Activated CD4-positive, alpha-beta T cell treated with anti-CD3 and anti-CD28 coated beads, Interleukin-10, Interleukin-2, amounts not matched to agents 100 ng/mL and 50 ng/mL, durations not matched to agents 16 hours and 8 hours (primary cell): ENCODE measurements at regions not wholly inside any gene's neighbourhood (a gene's known extent, or its start where the extent isn't known, plus 50 kb on each side); places are given as distances from the start of the nearest gene placed in this dataset.

ENCODE experiments used
- DNase-seq: peaks from one replicate; pipeline ENCODE4 v3.0.0-alpha.2; 2020

- DNase-seq = no peak
Measured at GRCh38 chr6:19279273-19279684, 557.9 kb upstream of the ID4 start.

- no peak for DNase-seq
Measured at GRCh38 chr6:19287928-19288327, 549.2 kb upstream of the ID4 start.

- DNase-seq = no peak
Measured at GRCh38 chr6:19289457-19289856, 547.7 kb upstream of the ID4 start.

GRCh38 chr6:19297880-19298279, 539.3 kb upstream of the ID4 start:
- no peak for DNase-seq

GRCh38 chr6:19298421-19298820, 538.7 kb upstream of the ID4 start:
- no peak for DNase-seq

DNA sequence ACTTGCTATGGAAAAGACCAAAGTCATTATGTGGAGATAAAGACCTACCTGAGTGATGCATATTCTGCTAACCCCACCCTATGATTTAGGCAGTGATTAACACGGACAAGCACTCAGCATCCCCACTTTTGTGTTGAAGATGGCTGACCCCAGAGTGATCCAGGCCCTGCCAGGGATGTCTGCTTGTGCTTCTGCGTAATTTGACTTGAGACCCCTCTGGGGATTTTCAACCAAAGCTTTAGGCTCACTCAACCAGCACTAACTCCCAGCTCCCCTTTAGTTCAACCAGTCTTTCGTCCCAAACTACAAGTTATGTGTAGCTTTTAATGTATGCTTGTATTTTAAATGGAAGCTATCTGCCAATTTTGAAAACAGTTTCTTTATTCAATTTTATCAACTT, 538.0 kb upstream of the ID4 start:
- no peak for DNase-seq

DNA sequence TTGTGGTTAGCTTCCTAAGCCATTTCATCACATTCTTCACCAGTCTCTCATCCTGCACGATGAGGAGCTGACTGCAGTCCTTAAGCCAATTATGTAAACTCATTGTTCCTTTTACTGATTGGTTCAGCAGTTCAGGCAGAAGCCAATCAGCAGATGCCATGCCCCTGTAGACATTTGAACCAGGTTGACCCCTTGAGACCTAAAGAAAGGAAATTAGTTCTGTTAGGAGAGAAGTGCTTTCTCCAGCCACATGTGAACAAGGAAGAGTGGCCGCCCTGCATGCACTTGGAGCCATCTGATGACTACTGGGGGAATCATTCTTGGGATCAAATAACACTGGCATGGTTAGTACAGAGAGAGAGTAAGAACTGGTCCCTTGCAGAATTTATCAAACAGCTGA, 535.2 kb upstream of the ID4 start:
- DNase-seq = no peak

DNA sequence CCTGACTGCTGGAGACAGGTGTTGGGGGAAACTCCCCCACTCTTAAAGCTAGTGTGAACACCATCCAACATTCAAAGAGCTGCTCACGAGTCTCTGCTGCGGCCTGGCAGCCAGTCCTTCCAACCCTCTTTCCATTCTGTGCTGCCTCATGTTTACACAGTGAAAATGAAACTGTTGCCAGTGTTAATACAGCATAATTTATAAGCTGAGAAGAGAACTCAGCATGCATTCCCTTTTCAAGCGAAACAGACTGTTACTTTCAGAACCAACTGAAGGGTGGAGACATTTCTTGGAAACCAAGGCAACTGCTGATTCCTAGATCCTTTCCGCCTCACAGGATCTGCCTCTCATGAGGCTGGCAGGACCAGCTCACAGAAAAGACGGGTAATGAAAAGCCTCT, 533.8 kb upstream of the ID4 start:
- no peak for DNase-seq

DNA sequence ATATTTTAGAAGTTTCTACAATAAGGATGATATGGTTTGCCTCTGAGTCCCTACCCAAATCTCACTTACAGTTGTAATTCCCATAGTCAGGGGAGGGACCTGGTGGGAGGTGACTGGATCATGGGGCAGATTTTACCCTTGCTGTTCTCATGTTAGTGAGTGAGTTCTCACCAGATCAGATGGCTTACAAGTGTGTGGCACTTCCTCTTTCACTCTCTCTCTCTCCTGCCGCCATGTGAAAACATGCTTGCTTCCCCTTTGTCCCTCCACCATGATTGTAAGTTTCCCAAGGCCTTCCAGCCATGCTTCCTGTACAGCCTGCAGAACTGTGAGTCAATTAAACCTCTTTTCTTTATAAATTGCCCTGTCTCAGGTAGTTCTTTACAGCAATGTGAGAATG, 527.5 kb upstream of the ID4 start:
- no peak for DNase-seq

DNA sequence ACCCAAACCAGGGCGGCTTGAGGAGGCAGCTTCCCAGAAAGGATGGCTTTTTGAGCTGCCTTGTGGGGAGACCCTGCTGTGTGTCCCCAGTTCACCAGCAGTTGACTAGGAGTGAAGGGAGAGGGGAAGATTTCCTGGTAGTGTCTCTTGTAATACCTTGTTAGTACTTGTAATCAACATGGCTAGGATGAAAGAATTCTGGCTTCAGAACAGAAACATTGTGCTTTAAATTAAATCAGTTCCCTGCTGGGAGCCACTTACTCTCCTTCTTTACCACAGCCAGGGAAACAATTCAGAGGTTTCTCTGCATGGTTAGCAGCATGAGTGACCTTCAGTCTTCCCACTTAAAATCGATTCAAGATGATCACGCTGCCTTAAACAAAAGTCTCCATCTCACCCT, 525.4 kb upstream of the ID4 start:
- DNase-seq = no peak

DNA sequence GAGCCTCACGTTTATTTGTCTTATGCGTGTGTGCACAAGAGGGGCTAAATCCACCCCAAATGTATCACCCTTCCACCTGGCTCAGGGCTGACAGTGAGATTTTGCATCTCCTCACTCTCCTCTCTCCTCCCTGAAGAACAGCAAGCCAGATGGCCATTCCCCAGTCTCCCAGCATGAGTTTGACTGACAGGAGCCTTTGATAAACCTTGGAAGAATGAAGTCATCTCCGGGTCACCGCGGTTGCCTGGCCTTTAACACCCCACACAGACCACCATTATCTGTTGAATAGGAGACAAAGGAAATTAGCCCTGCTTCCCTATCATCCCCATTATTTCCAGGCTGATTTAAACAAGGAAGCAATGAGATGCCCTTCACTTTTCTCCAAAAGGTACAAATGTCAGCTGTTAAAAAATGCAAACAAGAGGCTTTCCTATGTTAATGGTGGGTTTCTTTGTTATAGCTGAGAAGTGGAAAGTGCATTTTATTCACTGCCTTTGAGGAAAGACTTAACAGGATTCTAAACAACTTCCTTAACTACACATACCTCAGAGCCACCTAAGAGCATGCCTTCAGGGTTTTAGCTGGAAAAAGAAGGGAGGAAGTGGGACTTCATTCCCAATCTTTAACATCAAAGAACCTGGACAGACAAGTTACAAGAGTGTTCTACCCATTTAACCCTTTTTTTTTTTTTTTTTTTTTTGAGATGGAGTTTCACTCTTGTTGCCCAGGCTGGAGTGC, 524.8 kb upstream of the ID4 start:
- DNase-seq = no peak

DNA sequence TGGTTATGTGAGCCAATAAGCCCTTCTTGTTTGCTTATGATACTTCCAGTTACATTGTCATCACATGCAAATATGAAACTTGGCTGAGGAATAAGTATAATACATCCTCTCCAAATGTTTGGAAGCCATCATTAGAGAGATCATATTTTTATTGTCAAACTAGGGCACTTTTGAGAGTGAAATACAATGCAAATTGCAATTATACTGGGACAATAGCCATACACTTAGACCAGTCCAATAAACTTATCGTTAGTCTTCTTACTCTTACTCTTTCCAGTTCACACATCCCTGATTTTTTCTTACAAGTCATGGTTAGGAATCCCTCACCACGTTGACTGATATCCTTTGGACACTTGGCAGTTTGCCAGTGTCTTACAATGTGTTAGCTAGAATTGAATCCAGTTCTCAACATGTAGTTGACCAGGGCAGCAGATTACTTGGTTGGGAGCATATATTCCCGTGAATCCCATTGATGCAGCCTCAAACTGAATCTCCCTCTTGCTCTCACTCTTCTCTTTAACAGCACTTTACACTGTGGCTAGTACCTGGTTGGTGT, 519.7 kb upstream of the ID4 start:
- no peak for DNase-seq

DNA sequence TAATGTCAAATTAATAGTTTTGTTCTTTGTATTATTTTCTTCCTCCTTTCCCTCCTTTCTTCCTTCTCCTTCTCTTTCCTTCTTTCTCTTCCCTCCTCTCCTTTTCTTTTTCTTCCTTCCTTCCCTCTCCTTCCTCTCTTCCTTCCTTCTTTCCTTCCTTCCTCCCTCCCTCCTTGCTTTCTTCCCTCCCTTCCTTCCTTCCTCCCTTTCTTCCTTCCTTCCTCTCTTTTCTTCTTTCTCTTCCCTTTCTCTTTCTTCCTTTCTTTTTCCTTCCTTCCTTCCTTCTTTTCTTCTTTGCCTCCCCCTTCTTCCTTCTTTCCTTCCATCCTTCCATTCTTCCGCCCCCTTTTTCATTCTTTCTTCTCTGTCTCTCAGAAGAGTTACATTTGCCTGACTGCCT, 518.2 kb upstream of the ID4 start:
- DNase-seq = no peak

- no peak for DNase-seq
Measured at GRCh38 chr6:19320111-19320581, 517.0 kb upstream of the ID4 start.

GRCh38 chr6:19322691-19323485, 514.3 kb upstream of the ID4 start:
- no peak for DNase-seq

DNA sequence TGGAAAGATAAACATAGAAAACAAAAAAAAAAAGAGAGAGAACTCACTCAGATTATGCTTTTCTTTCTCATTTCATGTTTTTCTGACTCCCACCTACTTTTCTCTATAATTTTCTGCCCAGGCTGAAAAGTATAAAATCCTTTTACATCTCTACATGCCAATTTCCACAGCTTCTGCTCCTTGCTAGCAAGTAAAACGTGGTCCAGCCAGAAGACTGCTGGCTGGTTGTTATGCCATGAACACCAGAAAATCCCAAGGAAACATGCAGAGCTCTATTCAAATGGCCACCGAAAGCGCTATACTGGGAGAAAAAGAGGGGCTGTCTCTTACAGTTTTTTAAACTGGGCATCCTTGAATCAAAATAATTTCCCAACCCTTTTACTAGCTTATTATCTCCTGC, 512.8 kb upstream of the ID4 start:
- no peak for DNase-seq

- DNase-seq = no peak
Measured at GRCh38 chr6:19325335-19325789, 511.8 kb upstream of the ID4 start.

DNA sequence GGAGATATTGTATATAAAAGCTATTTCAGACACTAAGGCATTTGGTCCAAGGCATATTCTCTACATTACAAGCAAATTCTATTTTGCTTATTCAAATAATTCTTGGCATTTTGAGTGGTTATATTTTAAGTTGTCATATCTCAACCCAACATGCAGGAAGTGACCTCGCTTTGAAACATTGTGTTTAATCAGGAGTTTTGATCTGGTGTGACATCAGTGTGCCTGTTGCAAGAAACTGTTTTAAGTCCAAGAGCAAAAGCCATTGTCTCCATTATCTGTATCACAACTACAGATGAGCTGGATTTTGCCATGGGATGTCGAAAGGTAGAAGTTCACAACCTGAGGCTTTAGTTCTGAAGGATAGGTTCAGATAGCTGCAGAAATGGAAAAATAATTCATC, 509.9 kb upstream of the ID4 start:
- no peak for DNase-seq

GRCh38 chr6:19327661-19328060, 509.5 kb upstream of the ID4 start:
- DNase-seq = no peak

GRCh38 chr6:19329078-19329477, 508.1 kb upstream of the ID4 start:
- no peak for DNase-seq

- DNase-seq = no peak
Measured at GRCh38 chr6:19331089-19331488, 506.1 kb upstream of the ID4 start.

- no peak for DNase-seq
Measured at GRCh38 chr6:19332806-19333460, 504.2 kb upstream of the ID4 start.

DNA sequence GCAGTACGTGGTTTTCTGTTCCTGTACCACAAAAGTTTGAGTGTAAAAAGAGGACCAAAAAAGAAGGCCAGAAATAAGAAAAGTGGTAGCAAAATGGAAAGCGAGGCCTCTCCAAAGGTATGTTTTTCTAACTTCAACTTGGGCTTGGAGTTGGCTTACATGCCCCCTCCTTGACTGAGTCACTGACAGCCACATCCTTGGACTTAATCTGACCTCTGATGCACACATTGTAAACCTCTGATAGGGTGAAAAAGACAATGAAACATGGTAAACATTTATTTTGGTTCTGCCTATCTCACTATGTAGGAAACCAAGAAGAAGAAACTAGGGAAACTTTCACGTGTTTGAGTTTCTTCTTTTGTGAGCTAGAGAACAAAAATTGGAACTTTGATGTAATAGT, 503.2 kb upstream of the ID4 start:
- DNase-seq = no peak

- DNase-seq = no peak
Measured at GRCh38 chr6:19336579-19336978, 500.6 kb upstream of the ID4 start.
